ENCODE measurements at regions not wholly inside any gene's neighbourhood (a gene's known extent, or its start where the extent isn't known, plus 50 kb on each side); places are given as distances from the start of the nearest gene placed in this dataset.
A peak's percentile ranks its signal among the peaks of the same experiment; 100 is the strongest.

DNA sequence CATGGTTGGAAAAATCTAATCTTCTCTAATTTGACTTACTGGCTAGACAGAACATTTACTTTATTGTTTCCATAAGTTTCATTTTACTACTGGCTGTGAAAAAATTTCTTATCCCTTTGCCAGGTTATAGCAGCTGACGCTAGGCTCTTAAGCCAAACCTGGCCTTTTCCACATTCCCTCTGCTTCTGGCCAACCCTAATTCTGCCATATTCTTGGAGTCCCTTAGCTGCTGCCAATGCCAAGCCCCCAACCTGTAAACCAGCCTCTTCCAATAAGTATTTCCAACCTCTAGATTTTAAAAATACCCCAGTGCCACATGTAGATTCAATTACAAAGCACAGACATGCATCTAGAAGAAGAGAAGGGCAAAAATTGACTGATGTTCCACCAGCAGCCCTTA, 452.3 kb upstream of the MEX3C start:
- no peak for DNase-seq (ENCODE audit: low spot score)

GRCh38 chr18:51651761-51652160, 454.3 kb upstream of the MEX3C start:
- no peak for DNase-seq (ENCODE audit: low spot score)

DNA sequence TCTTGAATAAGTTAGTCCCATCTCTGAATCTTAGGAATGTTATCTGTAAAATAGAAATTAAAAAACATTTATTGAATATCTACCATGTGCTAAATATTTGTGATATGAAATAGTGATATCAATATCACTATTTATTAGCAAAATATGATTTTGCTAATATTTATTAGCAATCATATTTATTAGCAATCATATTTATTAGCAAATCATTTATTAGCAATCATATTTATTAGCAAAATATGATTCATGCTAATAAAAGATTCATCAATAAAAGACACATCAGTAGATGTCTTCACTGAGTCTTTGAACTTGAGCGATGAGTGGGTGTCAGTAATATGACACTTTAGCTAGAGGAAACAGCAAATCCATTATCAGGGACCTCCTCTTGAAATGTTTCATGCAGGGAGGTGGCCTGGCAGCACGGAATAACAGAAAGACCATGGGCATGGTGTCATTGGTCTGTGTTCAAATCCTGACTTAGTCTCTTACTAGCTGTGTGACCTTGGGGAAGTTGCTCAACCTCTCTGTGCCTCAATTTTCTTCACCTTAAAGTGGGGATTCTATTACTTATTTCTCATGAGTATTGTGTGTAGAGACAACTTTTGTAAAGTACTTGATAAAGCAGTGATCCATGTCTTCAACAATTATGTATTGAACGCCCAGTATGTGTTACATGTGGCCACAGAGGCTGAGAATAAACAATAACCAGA, 456.2 kb upstream of the MEX3C start:
- no peak for DNase-seq (ENCODE audit: low spot score)

- DNase-seq (ENCODE audit: low spot score) = no peak
These were observed 457.2 kb upstream of the MEX3C start for GRCh38 chr18:51654488-51655326.

DNA sequence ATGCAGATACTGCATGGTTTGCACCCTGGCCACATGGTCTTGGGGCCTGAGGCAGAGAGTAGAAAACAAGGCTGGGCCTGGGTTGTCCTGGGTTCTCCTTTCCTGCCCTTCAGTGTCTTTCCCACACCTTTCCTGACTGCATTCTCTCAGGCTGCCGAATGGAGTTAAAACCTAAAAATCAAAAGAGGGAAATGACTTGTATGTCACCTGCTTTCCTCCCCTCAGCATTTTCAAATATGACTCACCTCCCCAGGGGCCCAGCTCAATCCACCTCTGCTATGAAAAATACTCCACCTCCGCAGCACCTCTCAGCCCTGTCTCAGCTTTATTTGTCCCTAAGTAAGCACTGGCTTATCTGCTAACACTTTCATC, 457.8 kb upstream of the MEX3C start:
- DNase-seq (ENCODE audit: low spot score) = no peak

- DNase-seq (ENCODE audit: low spot score) = no peak
These were observed 458.8 kb upstream of the MEX3C start for GRCh38 chr18:51656249-51656648.

DNA sequence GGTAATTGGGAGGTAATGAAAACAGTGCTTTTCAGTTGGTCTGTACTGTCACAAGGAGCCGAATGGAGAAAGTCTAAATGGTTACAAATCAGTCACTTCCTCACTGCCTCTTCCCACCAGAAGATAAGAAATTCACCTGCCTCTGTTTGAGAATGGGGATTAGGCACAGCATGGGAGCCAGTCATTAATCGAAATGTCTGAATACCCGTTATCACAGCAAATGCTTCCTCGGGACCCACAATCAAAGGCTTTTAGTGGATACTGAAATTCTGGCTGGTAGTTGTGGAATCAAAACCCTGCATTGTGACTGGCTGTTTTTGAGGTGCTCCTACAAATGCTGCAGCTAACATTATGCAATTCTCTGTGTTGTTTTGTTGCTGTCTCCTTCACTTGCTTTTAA, 461.0 kb upstream of the MEX3C start:
- DNase-seq (ENCODE audit: low spot score) = no peak

- DNase-seq (ENCODE audit: low spot score) = no peak
These were observed 462.3 kb upstream of the MEX3C start for GRCh38 chr18:51659781-51660180.

DNA sequence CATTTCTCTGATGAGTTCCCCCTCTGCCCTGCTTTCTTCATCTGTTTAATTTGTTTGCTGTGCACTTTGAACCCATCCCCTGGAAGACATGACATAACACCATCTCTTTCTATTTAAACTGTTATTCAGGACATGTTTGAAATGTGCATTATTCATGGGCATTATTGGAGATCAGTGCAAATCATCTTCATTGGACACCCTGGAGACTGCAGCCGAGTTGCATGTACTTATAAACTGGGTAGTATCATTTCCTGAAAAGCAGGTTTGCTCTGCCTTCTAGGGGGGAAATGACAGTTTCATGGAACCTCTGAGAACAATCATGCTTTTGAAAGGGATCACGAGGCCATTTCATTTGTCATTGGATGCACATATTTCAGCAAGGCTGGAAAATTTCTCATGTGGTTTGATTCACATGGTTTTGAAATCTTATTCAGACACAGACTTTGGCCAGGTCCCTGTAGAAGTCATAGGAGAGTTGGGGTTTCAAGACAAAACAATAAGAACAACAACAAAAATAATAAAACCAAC, 462.8 kb upstream of the MEX3C start:
- DNase-seq (ENCODE audit: low spot score) = no peak

DNA sequence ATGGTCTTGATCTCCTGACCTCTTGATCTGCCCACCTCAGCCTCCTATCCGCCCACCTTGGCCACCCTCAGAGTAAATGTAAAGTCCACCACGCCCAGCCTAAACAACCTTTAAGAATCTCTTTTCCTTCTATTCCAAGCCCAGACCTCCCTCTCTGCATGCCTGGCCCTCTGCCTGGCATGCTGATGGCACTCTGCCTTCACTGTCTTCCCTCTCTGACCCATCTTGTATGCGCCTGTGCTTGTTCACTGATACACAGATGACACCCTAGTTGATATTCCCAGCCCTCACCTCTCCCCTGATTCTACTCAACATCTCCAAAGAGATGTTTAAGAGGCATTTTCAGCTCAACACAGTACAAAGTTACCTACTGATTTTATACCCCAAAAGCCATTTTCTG, 466.8 kb upstream of the MEX3C start:
- no peak for DNase-seq (ENCODE audit: low spot score)

DNA sequence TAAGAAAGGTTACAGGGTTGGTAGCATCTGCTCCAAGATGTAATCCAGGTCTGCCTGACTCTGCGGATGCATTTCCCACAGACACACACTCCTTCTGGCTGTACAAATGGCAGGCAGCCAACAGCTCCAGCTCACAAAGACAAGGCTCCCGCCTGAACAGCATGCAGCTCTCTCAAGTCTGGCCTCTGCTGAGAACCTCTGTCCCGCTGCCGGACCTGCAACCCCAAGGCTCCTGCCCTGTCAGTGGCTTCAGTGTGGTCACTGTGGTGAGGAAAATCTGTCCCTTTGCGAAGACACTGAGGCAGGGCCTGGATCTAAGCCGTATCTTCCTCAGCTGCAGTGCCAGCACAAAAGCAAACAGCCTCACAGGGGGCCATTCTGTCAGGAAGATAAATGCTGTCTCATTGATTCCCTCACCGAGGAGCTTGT, 469.3 kb upstream of the MEX3C start:
- no peak for DNase-seq (ENCODE audit: low spot score)

DNA sequence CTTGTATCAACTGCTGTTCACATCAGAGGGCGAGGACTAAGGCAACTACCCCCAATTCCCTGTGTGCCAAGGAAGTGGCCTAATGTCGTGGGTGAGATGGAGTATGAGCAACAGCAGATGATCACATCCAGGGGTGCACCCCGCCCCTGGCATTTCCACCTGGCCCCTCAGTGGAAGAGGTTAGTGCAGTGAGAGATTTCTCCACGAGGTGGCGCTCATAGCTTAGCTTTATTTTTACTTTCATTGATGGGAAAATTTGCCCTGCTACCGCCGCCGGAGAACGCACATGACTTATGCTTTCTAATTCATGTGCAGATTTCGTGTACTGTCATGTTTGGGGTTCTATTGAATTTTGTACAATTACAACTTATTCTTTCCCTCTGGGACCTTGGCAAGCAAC, 470.6 kb upstream of the MEX3C start:
- peak; percentile 18 for DNase-seq (ENCODE audit: low spot score)

DNA sequence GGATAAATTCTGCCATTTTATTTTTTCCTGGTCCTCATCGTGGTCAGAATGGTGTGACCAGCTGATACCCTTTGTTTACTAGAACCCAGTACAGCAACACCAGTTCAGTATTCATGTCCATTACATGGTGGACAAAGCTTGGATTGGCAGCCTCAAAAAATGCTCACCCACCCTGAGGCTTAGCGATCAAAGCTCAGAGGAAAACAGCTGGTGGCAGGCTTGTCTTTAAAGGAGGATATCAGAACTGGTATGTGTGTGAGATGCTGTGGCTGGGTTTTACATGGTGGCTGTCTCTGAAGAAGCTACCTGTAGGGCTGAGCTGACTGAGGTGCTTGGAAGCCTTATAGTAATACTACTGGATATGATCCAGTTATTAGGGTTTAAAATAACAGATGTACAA, 471.1 kb upstream of the MEX3C start:
- no peak for DNase-seq (ENCODE audit: low spot score)

- DNase-seq (ENCODE audit: low spot score) = no peak
These were observed 489.1 kb upstream of the MEX3C start for GRCh38 chr18:51686590-51686989.

DNA sequence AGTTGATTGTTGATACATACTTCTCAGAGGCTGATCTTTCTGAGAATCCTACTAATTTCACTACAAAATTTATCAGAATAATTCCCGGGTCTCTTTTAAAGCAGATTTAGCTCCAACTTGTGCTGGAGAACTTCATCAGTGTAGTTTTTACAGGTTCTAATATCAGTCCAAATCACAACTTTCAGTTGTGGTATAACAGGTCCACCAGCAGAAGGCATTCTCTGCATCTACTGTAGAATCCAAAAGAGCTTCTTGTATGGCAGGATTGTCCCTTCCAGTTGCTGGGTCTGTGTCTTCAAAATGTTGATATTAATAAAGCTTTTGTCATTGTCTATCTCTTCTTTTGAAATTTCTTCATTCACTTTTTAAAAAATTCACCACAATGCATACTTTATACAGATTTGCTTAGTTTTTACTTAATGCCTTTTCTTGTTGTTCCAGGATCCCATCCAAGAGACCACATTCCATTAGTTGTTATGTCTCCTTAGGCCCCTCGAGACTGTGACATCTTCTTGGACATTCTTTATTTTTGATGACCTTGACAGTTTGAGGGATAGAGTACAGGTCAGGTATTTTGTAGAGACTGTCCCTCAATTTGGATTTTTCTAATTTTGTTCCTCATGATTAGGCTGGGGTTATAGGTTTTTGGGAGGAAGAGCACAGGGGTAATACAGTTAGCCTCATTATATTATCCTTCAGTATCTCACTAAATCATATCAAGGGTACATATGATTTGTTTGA, 490.5 kb upstream of the MEX3C start:
- DNase-seq (ENCODE audit: low spot score) = no peak

- no peak for DNase-seq (ENCODE audit: low spot score)
These were observed 495.1 kb upstream of the MEX3C start for GRCh38 chr18:51692612-51693011.

DNA sequence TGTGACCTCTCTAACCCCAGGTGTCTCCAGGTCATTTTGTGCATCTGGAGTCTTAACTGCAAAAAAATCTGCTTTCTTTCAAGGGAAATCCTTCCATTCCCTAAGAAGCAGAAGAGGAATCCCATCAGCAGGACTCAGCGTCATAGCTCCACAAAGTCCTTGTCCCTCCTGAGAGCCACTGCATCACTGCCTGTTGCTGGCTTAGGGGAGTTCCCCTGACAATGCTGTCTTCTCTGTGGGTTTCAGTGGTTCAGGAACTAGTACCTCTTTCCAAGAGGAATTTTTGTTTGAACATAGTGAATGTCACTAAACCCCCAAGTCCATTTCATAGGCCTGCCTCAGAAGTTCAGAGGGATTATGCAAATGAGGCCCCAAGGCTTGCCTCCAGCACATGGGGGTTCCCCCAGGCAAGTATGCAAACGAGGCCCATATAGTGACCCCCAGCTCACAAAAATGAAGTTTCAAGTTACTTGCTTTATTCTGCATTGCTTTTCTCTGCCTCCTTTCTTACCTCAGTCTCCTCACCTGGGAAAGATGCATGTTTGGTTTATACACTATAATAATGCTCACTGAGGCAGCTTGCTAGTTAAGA, 513.9 kb upstream of the MEX3C start:
- DNase-seq (ENCODE audit: low spot score) = no peak

- no peak for DNase-seq (ENCODE audit: low spot score)
These were observed 515.3 kb upstream of the MEX3C start for GRCh38 chr18:51712821-51713220.

GRCh38 chr18:51716277-51716676, 518.8 kb upstream of the MEX3C start:
- no peak for DNase-seq (ENCODE audit: low spot score)

- no peak for DNase-seq (ENCODE audit: low spot score)
These were observed 523.9 kb upstream of the MEX3C start for GRCh38 chr18:51721388-51721787.

- no peak for DNase-seq (ENCODE audit: low spot score)
These were observed 524.5 kb upstream of the MEX3C start for GRCh38 chr18:51721996-51722395.

All from CD4-positive, alpha-beta T cell treated with Interleukin-2 at 100 ng/mL for 4 hours (primary cell).